CD14-positive monocyte (primary cell): ENCODE measurements at regions not wholly inside any gene's neighbourhood (a gene's known extent, or its start where the extent isn't known, plus 50 kb on each side); places are given as distances from the start of the nearest gene placed in this dataset.

ENCODE experiments used
- DNase-seq, 3 donors: peaks; one replicate each; pipeline ENCODE4 v3.0.0-alpha.2; 2011 to 2022
- H2AFZ ChIP-seq: 2 replicates; pipeline ENCODE4 v1.6.0; 2012; ENCODE audit warnings: mild to moderate bottlenecking, low read depth, low read length, inconsistent platforms; ENCODE audit not compliant: insufficient read depth, poor library complexity, severe bottlenecking
- H3K27ac ChIP-seq, 2 donors: 1 replicate in 1 of 2; 2 replicates in 1 of 2; pipeline ENCODE4 v1.5.1; 2012 to 2013; ENCODE audit warnings: low read length in 2 of 2, control low read depth in 1 of 2, inconsistent platforms in 1 of 2, low read depth in 1 of 2, mild to moderate bottlenecking in 1 of 2
- H3K27me3 ChIP-seq, 2 donors: one replicate each; pipeline versions ENCODE4 v1.6.0 to v1.6.1; 2011 to 2013; ENCODE audit warnings: low read length in 2 of 2; ENCODE audit not compliant: control insufficient read depth in 2 of 2, insufficient read depth in 2 of 2
- H3K36me3 ChIP-seq, 2 donors: replicated peaks in 1 of 2; 1 replicate in 1 of 2; 2 replicates in 1 of 2; pipeline versions ENCODE4 v1.5.1 to v1.6.1; 2012 to 2013; ENCODE audit warnings: low read length in 2 of 2, control low read depth in 1 of 2, inconsistent platforms in 1 of 2, mild to moderate bottlenecking in 1 of 2; ENCODE audit not compliant: insufficient read depth in 2 of 2, control insufficient read depth in 1 of 2
- H3K4me1 ChIP-seq, 2 donors: 1 replicate in 1 of 2; 2 replicates in 1 of 2; pipeline versions ENCODE4 v1.5.1 to v1.6.1; 2012 to 2013; ENCODE audit warnings: low read length in 2 of 2, control low read depth in 1 of 2, inconsistent platforms in 1 of 2, mild to moderate bottlenecking in 1 of 2, moderate library complexity in 1 of 2; ENCODE audit not compliant: insufficient read depth in 2 of 2, control insufficient read depth in 1 of 2
- H3K4me2 ChIP-seq: replicated peaks from 2 replicates; pipeline ENCODE3; 2012; ENCODE audit warnings: low read length, moderate library complexity, mild to moderate bottlenecking; ENCODE audit not compliant: poor library complexity, severe bottlenecking; ENCODE audit errors: extremely low read depth
- H3K4me3 ChIP-seq, 3 experiments: fragments of 200-600 bp in 1 of 3; sonication (generic) in 1 of 3; replicated peaks in 1 of 3; 1 replicate in 2 of 3; 2 replicates in 1 of 3; pipeline ENCODE4 v1.5.1; 2011 to 2013; ENCODE audit warnings: low read length in 3 of 3, mild to moderate bottlenecking in 3 of 3, control low read depth in 2 of 3, low read depth in 2 of 3, inconsistent platforms in 1 of 3, moderate library complexity in 1 of 3
- H3K79me2 ChIP-seq: 2 replicates; pipeline ENCODE4 v1.6.0; 2012; ENCODE audit warnings: mild to moderate bottlenecking, control low read depth, inconsistent platforms, low read length, moderate library complexity; ENCODE audit not compliant: insufficient read depth
- H3K9ac ChIP-seq: 2 replicates; pipeline ENCODE4 v1.6.0; 2017; ENCODE audit warnings: low read length, mild to moderate bottlenecking; ENCODE audit not compliant: insufficient read depth, poor library complexity, severe bottlenecking
- H3K9me3 ChIP-seq, 2 donors: replicated peaks in 1 of 2; 1 replicate in 1 of 2; 2 replicates in 1 of 2; pipeline versions ENCODE4 v1.5.1 to v1.6.1; 2012 to 2013; ENCODE audit warnings: low read length in 2 of 2, control low read depth in 1 of 2; ENCODE audit not compliant: control insufficient read depth in 1 of 2, insufficient read depth in 1 of 2
- H4K20me1 ChIP-seq: 2 replicates; pipeline ENCODE4 v1.6.0; 2012; ENCODE audit warnings: mild to moderate bottlenecking, low read length, control low read depth, moderate library complexity; ENCODE audit not compliant: insufficient read depth
- H3K27ac Mint-ChIP-seq, 7 donors: one replicate each; pipeline ENCODE4 v1.8.0; 2020; ENCODE audit warnings: mild to moderate bottlenecking in 7 of 7, mixed read lengths in 7 of 7, moderate library complexity in 6 of 7, inconsistent platforms in 2 of 7
- H3K27me3 Mint-ChIP-seq, 3 donors: one replicate each; pipeline ENCODE4 v1.8.0; 2021 to 2022; ENCODE audit warnings: low read depth in 3 of 3, mild to moderate bottlenecking in 3 of 3, mixed read lengths in 3 of 3, moderate library complexity in 3 of 3, inconsistent platforms in 1 of 3
- H3K36me3 Mint-ChIP-seq, 2 donors: one replicate each; pipeline ENCODE4 v1.8.0; 2020; ENCODE audit warnings: mixed read lengths in 2 of 2, inconsistent platforms in 1 of 2, mild to moderate bottlenecking in 1 of 2
- H3K4me1 Mint-ChIP-seq: one replicate; pipeline ENCODE4 v1.8.0; 2020; ENCODE audit warnings: mild to moderate bottlenecking, mixed read lengths
- H3K4me3 Mint-ChIP-seq, 2 donors: one replicate each; pipeline ENCODE4 v1.8.0; 2020; ENCODE audit warnings: mild to moderate bottlenecking in 2 of 2, mixed read lengths in 2 of 2, moderate library complexity in 1 of 2
- H3K9me3 Mint-ChIP-seq, 7 donors: one replicate each; pipeline ENCODE4 v1.8.0; 2020 to 2022; ENCODE audit warnings: mixed read lengths in 7 of 7, mild to moderate bottlenecking in 6 of 7, moderate library complexity in 6 of 7, inconsistent platforms in 2 of 7
- CTCF ChIP-seq: fragments of 200-600 bp; IDR thresholded peaks from one replicate; pipeline ENCODE4 v1.8.0; 2022; ENCODE audit warnings: antibody characterized with exemption, mild to moderate bottlenecking
- WGBS: methylation state at CpG from one replicate; pipeline ENCODE4 v1.1.5; 2013; ENCODE audit warnings: missing lambda C conversion rate; ENCODE audit not compliant: insufficient coverage; 5-methylcytosine and 5-hydroxymethylcytosine counted together
- intact Hi-C, 2 donors: fragments of 100-400 bp; cut with micrococcal nuclease; formaldehyde crosslinking; loops; one replicate each; pipeline versions ENCODE4 v1.15.0 to v1.15.1; 2023

- H3K9me3 ChIP-seq: no peaks in the 10 kb centered on the region
- no peaks in the 10 kb centered on the region for H3K36me3 ChIP-seq
- H3K4me1 ChIP-seq: no peaks in the 10 kb centered on the region
- Mint-ChIP-seq H3K36me3 (no peaks in the 10 kb centered on the region), H3K4me3 (no peak overlapping the region), H3K9me3 (peaks cover 0 to 11% (median 6%) of the 10 kb centered on the region in 7 donors), H3K27ac (no peak overlapping the region), H3K27me3 (peaks cover 0 to 15% (median 9%) of the 10 kb centered on the region in 3 donors), H3K4me1 (no peaks in the 10 kb centered on the region)
- no peak overlapping the region for H3K9ac ChIP-seq
- H3K27ac ChIP-seq: no peak overlapping the region
- H3K4me2 ChIP-seq: no peak overlapping the region
- no peak overlapping the region for H3K4me3 ChIP-seq
- TF ChIP-seq CTCF: no peak
- no CpG with 5 or more reads among the region's 1 CpG for WGBS
- H3K27me3 ChIP-seq: no peaks in the 10 kb centered on the region
- no peak overlapping the region for H2AFZ ChIP-seq
- no peak for DNase-seq
- intact Hi-C loops: no loop called here
- no peaks in the 10 kb centered on the region for H4K20me1 ChIP-seq
- no peaks in the 10 kb centered on the region for H3K79me2 ChIP-seq
These were observed 136.2 kb downstream of the ZC3H11B start for GRCh38 chr1:219476716-219477115.

DNA sequence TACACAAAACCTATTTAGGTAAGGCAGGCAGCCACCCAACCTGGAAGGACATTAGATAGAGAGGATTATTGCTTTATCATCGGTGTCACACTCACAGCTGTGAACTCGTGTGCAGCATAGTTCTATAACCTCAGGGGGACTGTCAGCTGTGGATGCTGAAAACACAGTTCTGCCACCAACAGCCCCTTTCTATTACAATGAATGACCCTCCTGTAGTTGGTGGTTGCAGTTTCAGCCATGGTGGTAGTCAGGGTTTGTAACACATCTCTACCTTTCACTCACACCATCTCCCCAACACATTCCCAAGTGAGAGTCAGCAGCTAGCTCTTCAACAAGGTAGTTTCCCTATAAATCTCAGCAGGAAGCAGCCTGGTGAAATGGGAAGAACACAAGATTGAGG is 136.8 kb downstream of the ZC3H11B start:
- H3K27ac ChIP-seq: no peak overlapping the region
- H3K79me2 ChIP-seq: no peaks in the 10 kb centered on the region
- H3K9me3 Mint-ChIP-seq: peaks cover 0 to 9% (median 6%) of the 10 kb centered on the region in 7 donors
- H4K20me1 ChIP-seq: no peaks in the 10 kb centered on the region
- H2AFZ ChIP-seq: no peak overlapping the region
- no peaks in the 10 kb centered on the region for H3K4me1 Mint-ChIP-seq
- H3K4me1 ChIP-seq: no peaks in the 10 kb centered on the region
- no peak overlapping the region for H3K4me3 ChIP-seq
- no peak overlapping the region for H3K4me2 ChIP-seq
- H3K36me3 ChIP-seq: no peaks in the 10 kb centered on the region
- no peaks in the 10 kb centered on the region for H3K27me3 ChIP-seq
- no peak overlapping the region for H3K9ac ChIP-seq
- no CpG with 5 or more reads among the region's 2 CpGs for WGBS
- no peak for DNase-seq
- TF ChIP-seq CTCF: no peak
- no peak overlapping the region for H3K27ac Mint-ChIP-seq
- H3K9me3 ChIP-seq: no peaks in the 10 kb centered on the region
- H3K4me3 Mint-ChIP-seq: no peak overlapping the region
- peaks cover 0 to 13% (median 7%) of the 10 kb centered on the region in 3 donors for H3K27me3 Mint-ChIP-seq
- H3K36me3 Mint-ChIP-seq: no peaks in the 10 kb centered on the region
- intact Hi-C loops: no loop called here
